Endothelial cell of umbilical vein (primary cell): ENCODE measurements at regions not wholly inside any gene's neighbourhood (a gene's known extent, or its start where the extent isn't known, plus 50 kb on each side); places are given as distances from the start of the nearest gene placed in this dataset.

Experiments
- BruUV-seq: library from RNA; stranded (reverse); fragments of 400-500 nt; replicated peaks from 2 replicates; lab custom pipeline; 2021; lab: Mats Ljungman, UMichigan
- CTCF ChIA-PET: fragments of 300-600, 350-600 bp; sonication (Branson Sonifier 250); formaldehyde crosslinking; loops from one replicate; lab custom pipeline; 2021; ENCODE audit warnings: antibody characterized with exemption, inconsistent platforms; lab: Charles Lee
- POLR2A ChIA-PET: fragments of 300-600, 350-600 bp; sonication (Branson Sonifier 250); formaldehyde crosslinking; loops from one replicate; lab custom pipeline; 2021; ENCODE audit warnings: antibody characterized with exemption, inconsistent platforms; lab: Charles Lee
- DNase-seq: peaks from one replicate; pipeline ENCODE4 v3.0.0-alpha.2; 2011; ENCODE audit warnings: low read depth, low spot score
- FAIRE-seq: peaks from 2 replicates; lab custom pipeline; 2011; peaks lifted over from hg19 to GRCh38; lab: Jason Lieb, UNC
- H2AFZ ChIP-seq: 2 replicates; pipeline ENCODE4 v1.6.0; 2012; ENCODE audit warnings: low read depth, low read length, control low read depth, inconsistent platforms
- H3K27ac ChIP-seq: 2 replicates; pipeline ENCODE4 v1.5.1; 2011; ENCODE audit warnings: low read depth, mild to moderate bottlenecking, control low read depth, low read length, moderate library complexity; ENCODE audit not compliant: insufficient read depth
- H3K27me3 ChIP-seq, 2 experiments: 2 replicates each; pipeline versions ENCODE4 v1.6.0 to v1.6.1; 2011; ENCODE audit warnings: low read length in 2 of 2, mixed read lengths in 1 of 2; ENCODE audit not compliant: control insufficient read depth in 2 of 2, insufficient read depth in 2 of 2
- H3K36me3 ChIP-seq, 2 experiments: 2 replicates in 1 of 2; 3 replicates in 1 of 2; pipeline ENCODE4 v1.5.1; 2011; ENCODE audit warnings: low read length in 2 of 2, mild to moderate bottlenecking in 1 of 2, moderate library complexity in 1 of 2; ENCODE audit not compliant: control insufficient read depth in 2 of 2, insufficient read depth in 2 of 2; ENCODE audit errors: extremely low read depth in 1 of 2
- H3K4me1 ChIP-seq: 3 replicates; pipeline ENCODE4 v1.5.1; 2011; ENCODE audit warnings: mild to moderate bottlenecking, low read length; ENCODE audit not compliant: control insufficient read depth, insufficient read depth; ENCODE audit errors: extremely low read depth
- H3K4me2 ChIP-seq: 2 replicates; pipeline ENCODE4 v1.6.1; 2011; ENCODE audit warnings: low read length, control low read depth, mixed read lengths; ENCODE audit not compliant: insufficient read depth
- H3K4me3 ChIP-seq, 3 experiments: fragments of 200-600 bp in 1 of 3; sonication (generic), shearing (Covaris generic) in 1 of 3; replicated peaks in 1 of 3; 2 replicates each; pipeline ENCODE4 v1.5.1; 2011 to 2016; ENCODE audit warnings: control low read depth in 3 of 3, low read length in 3 of 3, mild to moderate bottlenecking in 2 of 3, inconsistent platforms in 1 of 3, low read depth in 1 of 3, moderate library complexity in 1 of 3; ENCODE audit not compliant: insufficient read depth in 1 of 3
- H3K79me2 ChIP-seq: 2 replicates; pipeline ENCODE4 v1.6.0; 2012; ENCODE audit warnings: low read length, inconsistent platforms; ENCODE audit not compliant: control insufficient read depth, insufficient read depth
- H3K9ac ChIP-seq: replicated peaks from 2 replicates; pipeline ENCODE3; 2011; ENCODE audit warnings: low read length, control low read depth; ENCODE audit not compliant: insufficient read depth; ENCODE audit errors: extremely low read depth
- H3K9me1 ChIP-seq: replicated peaks from 3 replicates; pipeline ENCODE4 v1.6.0; 2011; ENCODE audit warnings: mild to moderate bottlenecking, low read length; ENCODE audit not compliant: control insufficient read depth, insufficient read depth; ENCODE audit errors: extremely low read depth
- H3K9me3 ChIP-seq: replicated peaks from 2 replicates; pipeline ENCODE4 v1.5.1; 2012; ENCODE audit warnings: low read length, inconsistent platforms; ENCODE audit not compliant: control insufficient read depth, insufficient read depth
- H4K20me1 ChIP-seq: replicated peaks from 2 replicates; pipeline ENCODE3; 2011; ENCODE audit warnings: mild to moderate bottlenecking, low read length; ENCODE audit not compliant: control insufficient read depth, insufficient read depth; ENCODE audit errors: extremely low read depth
- EZH2 ChIP-seq: IDR thresholded peaks from 2 replicates; pipeline ENCODE4 v1.6.1; 2012; ENCODE audit warnings: borderline replicate concordance, low read depth, mild to moderate bottlenecking, moderate library complexity, low read length, inconsistent platforms; ENCODE audit not compliant: severe bottlenecking
- FOS ChIP-seq: IDR thresholded peaks from 2 replicates; pipeline ENCODE4 v1.6.1; 2011; ENCODE audit warnings: mild to moderate bottlenecking, low read length, moderate library complexity, borderline replicate concordance; ENCODE audit not compliant: insufficient read depth
- GATA2 ChIP-seq: IDR thresholded peaks from 2 replicates; pipeline ENCODE4 v1.7.0; 2011; ENCODE audit warnings: low read depth, mild to moderate bottlenecking, moderate library complexity, mixed read lengths, low read length; ENCODE audit not compliant: insufficient read length, insufficient read depth
- JUN ChIP-seq: IDR thresholded peaks from 2 replicates; pipeline ENCODE4 v1.6.1; 2011; ENCODE audit warnings: borderline replicate concordance, low read depth; ENCODE audit not compliant: insufficient read length, insufficient read depth
- MYC ChIP-seq: IDR thresholded peaks from one replicate; pipeline ENCODE4 v1.6.1; 2011; ENCODE audit warnings: mild to moderate bottlenecking, low read depth, low read length
- POLR2A ChIP-seq: IDR thresholded peaks from 2 replicates; pipeline ENCODE4 v1.6.1; 2012; ENCODE audit warnings: low read depth, mild to moderate bottlenecking, control low read depth, low read length
- POLR2AphosphoS5 ChIP-seq: IDR thresholded peaks from 2 replicates; pipeline ENCODE4 v1.6.1; 2012; ENCODE audit warnings: low read depth, mild to moderate bottlenecking, control low read depth, low read length, moderate library complexity; ENCODE audit not compliant: insufficient read depth
- dilution Hi-C: fragments of 300-500 bp; cut with MboI; formaldehyde crosslinking; loops from one replicate; pipeline ENCODE4 v1.15.0; 2019; ENCODE audit warnings: low sequenced_read_pairs; ENCODE audit not compliant: extremely low pct_ligation_motif_present
- intact Hi-C: fragments of 100-400 bp; cut with micrococcal nuclease; formaldehyde crosslinking; loops from one replicate; pipeline ENCODE4 v1.10.0; 2022
- TF ChIP-seq, protein P1 (sequence below), 2 donors: IDR thresholded peaks; 1 replicate in 1 of 2; 2 replicates in 1 of 2; pipeline ENCODE4 v1.5.1; 2011; ENCODE audit warnings: low read length in 2 of 2, mild to moderate bottlenecking in 2 of 2, moderate library complexity in 2 of 2, control low read depth in 1 of 2, inconsistent platforms in 1 of 2, low read depth in 1 of 2; ENCODE audit not compliant: insufficient read depth in 1 of 2; ENCODE audit errors: extremely low read depth in 1 of 2
- TF ChIP-seq, protein P2 (sequence below): IDR thresholded peaks from 2 replicates; pipeline ENCODE4 v1.6.1; 2011; ENCODE audit not compliant: insufficient read depth, insufficient read length

DNA sequence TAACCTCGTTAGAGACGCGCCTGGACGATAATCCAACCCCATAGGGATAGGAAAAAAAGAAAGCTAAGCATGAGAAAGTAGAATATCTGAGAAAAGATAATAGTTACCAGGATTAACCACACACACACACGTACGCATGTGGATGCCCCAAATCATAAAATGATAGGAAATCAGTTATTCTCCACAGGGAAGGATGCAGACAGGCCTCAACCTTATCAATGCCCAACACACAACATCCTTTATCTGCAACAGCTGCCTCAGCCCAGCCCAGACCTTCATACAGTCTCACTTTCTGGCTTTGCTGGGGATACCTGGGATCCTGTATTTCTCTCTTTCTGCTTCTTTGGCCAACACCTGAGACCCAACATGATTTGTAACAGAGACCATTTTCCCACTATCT, 123.0 kb downstream of the NOC3L start:
- Histone ChIP-seq H3K27ac (no peak overlapping the region), H3K4me3 (no peak overlapping the region), H3K27me3 (peaks cover 2 to 3% of the 10 kb centered on the region in 2 experiments), H3K4me1 (no peaks in the 10 kb centered on the region), H2AFZ (no peak overlapping the region), H3K4me2 (no peak overlapping the region), H3K79me2 (no peaks in the 10 kb centered on the region), H3K9me3 (no peaks in the 10 kb centered on the region), H3K36me3 (no peaks in the 10 kb centered on the region), H3K9ac (no peak overlapping the region), H3K9me1 (no peaks in the 10 kb centered on the region), H4K20me1 (no peaks in the 10 kb centered on the region)
- intact Hi-C loops: no loop called here
- dilution Hi-C loops: no loop called here
- BruUV-seq: no TSS peak
- FAIRE-seq (no peak), DNase-seq (no peak)
- no peak for TF ChIP-seq FOS
- no peak for TF ChIP-seq MYC
- ChIA-PET CTCF (no interaction called here), POLR2A (no interaction called here)

DNA sequence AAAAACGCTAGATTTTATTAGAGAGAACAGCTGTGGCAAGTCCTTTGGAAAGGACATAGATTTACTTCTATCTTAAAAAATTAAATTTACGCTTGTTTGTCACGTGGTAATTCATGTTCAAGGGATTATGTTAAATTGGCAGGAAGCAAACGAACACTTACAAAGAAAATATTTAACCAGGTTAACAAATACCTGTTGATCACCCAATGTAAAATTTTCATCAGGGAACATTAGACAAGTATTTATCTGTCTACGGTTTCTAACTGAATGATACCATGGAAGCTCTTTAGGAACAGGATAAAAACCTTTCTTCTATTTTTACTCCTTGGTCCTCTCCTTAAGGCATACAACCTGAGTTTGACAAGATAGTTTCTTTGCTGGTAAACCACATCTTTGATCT, 122.2 kb downstream of the NOC3L start:
- no peak overlapping the region for H2AFZ ChIP-seq
- TF ChIP-seq MYC (no peak), POLR2A (no peak), JUN (no peak), GATA2 (no peak), POLR2AphosphoS5 (no peak), FOS (no peak), EZH2 (no peak)
- TF ChIP-seq, protein P1, sequence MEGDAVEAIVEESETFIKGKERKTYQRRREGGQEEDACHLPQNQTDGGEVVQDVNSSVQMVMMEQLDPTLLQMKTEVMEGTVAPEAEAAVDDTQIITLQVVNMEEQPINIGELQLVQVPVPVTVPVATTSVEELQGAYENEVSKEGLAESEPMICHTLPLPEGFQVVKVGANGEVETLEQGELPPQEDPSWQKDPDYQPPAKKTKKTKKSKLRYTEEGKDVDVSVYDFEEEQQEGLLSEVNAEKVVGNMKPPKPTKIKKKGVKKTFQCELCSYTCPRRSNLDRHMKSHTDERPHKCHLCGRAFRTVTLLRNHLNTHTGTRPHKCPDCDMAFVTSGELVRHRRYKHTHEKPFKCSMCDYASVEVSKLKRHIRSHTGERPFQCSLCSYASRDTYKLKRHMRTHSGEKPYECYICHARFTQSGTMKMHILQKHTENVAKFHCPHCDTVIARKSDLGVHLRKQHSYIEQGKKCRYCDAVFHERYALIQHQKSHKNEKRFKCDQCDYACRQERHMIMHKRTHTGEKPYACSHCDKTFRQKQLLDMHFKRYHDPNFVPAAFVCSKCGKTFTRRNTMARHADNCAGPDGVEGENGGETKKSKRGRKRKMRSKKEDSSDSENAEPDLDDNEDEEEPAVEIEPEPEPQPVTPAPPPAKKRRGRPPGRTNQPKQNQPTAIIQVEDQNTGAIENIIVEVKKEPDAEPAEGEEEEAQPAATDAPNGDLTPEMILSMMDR (IDR thresholded peaks at IDR 0.05; ENCODE audit: extremely low read depth in 1 of 2, insufficient read depth in 1 of 2, low read depth in 1 of 2, low read length in 2 of 2): no peak
- TF ChIP-seq, protein P2, sequence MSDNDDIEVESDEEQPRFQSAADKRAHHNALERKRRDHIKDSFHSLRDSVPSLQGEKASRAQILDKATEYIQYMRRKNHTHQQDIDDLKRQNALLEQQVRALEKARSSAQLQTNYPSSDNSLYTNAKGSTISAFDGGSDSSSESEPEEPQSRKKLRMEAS: no peak
- intact Hi-C loops (no loop called here), dilution Hi-C loops (no loop called here)
- H3K79me2 ChIP-seq: no peaks in the 10 kb centered on the region
- DNase-seq (no peak), FAIRE-seq (no peak)
- H3K9me1 ChIP-seq: no peaks in the 10 kb centered on the region
- no TSS peak for BruUV-seq
- peaks cover 2 to 3% of the 10 kb centered on the region in 2 experiments for H3K27me3 ChIP-seq
- no peaks in the 10 kb centered on the region for H3K9me3 ChIP-seq
- POLR2A ChIA-PET: no interaction called here
- no peak overlapping the region for H3K4me3 ChIP-seq
- no peaks in the 10 kb centered on the region for H3K4me1 ChIP-seq
- H3K4me2 ChIP-seq: no peak overlapping the region
- no peak overlapping the region for H3K27ac ChIP-seq
- no peak overlapping the region for H3K9ac ChIP-seq
- no peaks in the 10 kb centered on the region for H3K36me3 ChIP-seq
- no peaks in the 10 kb centered on the region for H4K20me1 ChIP-seq
- CTCF ChIA-PET: no interaction called here
